ENCODE measurements at regions not wholly inside any gene's neighbourhood (a gene's known extent, or its start where the extent isn't known, plus 50 kb on each side); places are given as distances from the start of the nearest gene placed in this dataset.

DNA sequence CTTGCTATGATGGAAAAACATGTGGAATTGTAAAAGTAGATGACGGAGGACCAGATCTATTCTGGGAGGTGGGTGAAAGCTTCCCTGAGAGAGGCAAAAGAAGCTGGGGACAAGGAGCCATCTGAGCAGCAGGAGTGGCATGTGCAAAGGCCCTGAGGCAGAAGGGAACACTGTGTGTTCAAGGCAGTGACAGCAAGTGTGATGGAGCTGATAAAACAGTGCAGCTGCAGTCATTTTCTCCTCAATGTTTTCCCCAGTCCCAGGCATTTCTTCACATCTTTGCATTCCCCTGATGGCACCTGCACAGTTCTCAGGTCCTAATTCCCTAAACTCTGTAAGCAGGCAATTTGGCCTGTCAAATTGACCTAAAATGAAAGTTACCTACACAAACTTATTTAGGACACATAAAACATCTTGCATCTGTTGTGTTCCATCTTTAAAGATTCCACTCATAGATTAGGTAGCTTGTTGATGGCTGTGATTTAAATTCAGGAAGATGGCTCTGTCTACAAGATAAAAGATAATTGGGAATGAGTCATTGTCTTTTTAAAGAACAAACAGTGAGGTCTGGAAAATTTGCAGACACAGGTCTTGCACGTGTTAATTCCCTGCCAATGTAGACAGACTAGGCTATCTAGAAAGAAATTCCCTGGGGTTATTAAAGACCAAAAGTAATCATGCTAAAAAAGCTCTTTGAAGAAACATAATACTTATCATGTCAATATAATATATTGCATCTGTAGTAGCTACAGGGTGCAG, 289.6 kb upstream of the SGCD start:
- H3K4me1 ChIP-seq (ENCODE audit: control insufficient read depth in 1 of 2, insufficient read depth in 2 of 2, low read length in 2 of 2): no peaks in the 10 kb centered on the region
- ChIA-PET RAD21 (ENCODE audit: low non-redundant PET in 1 of 2, low total read pairs in 2 of 2, uncharacterized antibody in 2 of 2, unreplicated experiment in 2 of 2) (no interaction called here), POLR2A (no interaction called here), CTCF (no interaction called here)
- BruUV-seq (replicated peaks): no TSS peak
- H3K4me3 ChIP-seq (replicated peaks in 1 of 2; ENCODE audit: low read depth in 1 of 2, low read length in 2 of 2): no peak overlapping the region
- TF ChIP-seq FOSL1 (IDR thresholded peaks at IDR 0.05; ENCODE audit: low read depth) (no peak), ZFX (IDR thresholded peaks at IDR 0.05) (no peak), POLR2AphosphoS5 (IDR thresholded peaks at IDR 0.05; ENCODE audit: low read depth, low read length) (no peak), POLR2A (IDR thresholded peaks at IDR 0.05; ENCODE audit: borderline replicate concordance, extremely low read depth, insufficient read depth, insufficient read length) (no peak), ELF1 (IDR thresholded peaks at IDR 0.05; ENCODE audit: borderline replicate concordance, low read depth) (no peak), EZH2 (IDR thresholded peaks at IDR 0.05) (no peak)
- no peaks in the 10 kb centered on the region for H3K27me3 ChIP-seq (ENCODE audit: insufficient read depth, low read length)
- H3K79me2 ChIP-seq (ENCODE audit: insufficient read depth, low read length): no peaks in the 10 kb centered on the region
- H3K27ac ChIP-seq (ENCODE audit: low read depth, low read length): no peak overlapping the region
- H3K9me3 ChIP-seq (ENCODE audit: control insufficient read depth in 1 of 2, insufficient read depth in 1 of 2, low read depth in 1 of 2, low read length in 2 of 2): peaks cover 0 to 12% of the 10 kb centered on the region in 2 experiments; a peak in 2 of 4 replicates
- no peaks in the 10 kb centered on the region for H3K36me3 ChIP-seq (ENCODE audit: control insufficient read depth in 1 of 2, insufficient read depth in 2 of 2, low read length in 2 of 2)
- H3K4me2 ChIP-seq (ENCODE audit: low read length): no peak overlapping the region
- intact Hi-C loops (cut with micrococcal nuclease): no loop called here
- ATAC-seq: no peak
- H3K9me2 ChIP-seq (ENCODE audit: insufficient read depth): no peaks in the 10 kb centered on the region
- H4K20me1 ChIP-seq (ENCODE audit: insufficient read depth): no peaks in the 10 kb centered on the region
- H2AFZ ChIP-seq (ENCODE audit: low read depth, low read length, poor library complexity, severe bottlenecking): no peak overlapping the region
- no peak for DNase-seq (ENCODE audit: low read depth, low spot score)
- no peak overlapping the region for H3K9ac ChIP-seq (ENCODE audit: low read length)

- no TSS peak for BruUV-seq (replicated peaks)
- no peaks in the 10 kb centered on the region for H3K4me1 ChIP-seq (ENCODE audit: control insufficient read depth in 1 of 2, insufficient read depth in 2 of 2, low read length in 2 of 2)
- no peaks in the 10 kb centered on the region for H3K9me2 ChIP-seq (ENCODE audit: insufficient read depth)
- no peak overlapping the region for H3K4me2 ChIP-seq (ENCODE audit: low read length)
- DNase-seq (ENCODE audit: low read depth, low spot score) (no peak), ATAC-seq (no peak)
- no peak overlapping the region for H3K9ac ChIP-seq (ENCODE audit: low read length)
- no peak overlapping the region for H3K4me3 ChIP-seq (replicated peaks in 1 of 2; ENCODE audit: low read depth in 1 of 2, low read length in 2 of 2)
- H4K20me1 ChIP-seq (ENCODE audit: insufficient read depth): no peaks in the 10 kb centered on the region
- no peaks in the 10 kb centered on the region for H3K36me3 ChIP-seq (ENCODE audit: control insufficient read depth in 1 of 2, insufficient read depth in 2 of 2, low read length in 2 of 2)
- no peak overlapping the region for H3K27ac ChIP-seq (ENCODE audit: low read depth, low read length)
- intact Hi-C loops (cut with micrococcal nuclease): no loop called here
- H2AFZ ChIP-seq (ENCODE audit: low read depth, low read length, poor library complexity, severe bottlenecking): no peak overlapping the region
- CTCF ChIA-PET: no interaction called here
- no peaks in the 10 kb centered on the region for H3K79me2 ChIP-seq (ENCODE audit: insufficient read depth, low read length)
- peaks cover 0 to 6% of the 10 kb centered on the region in 2 experiments; a peak in 1 of 4 replicates for H3K9me3 ChIP-seq (ENCODE audit: control insufficient read depth in 1 of 2, insufficient read depth in 1 of 2, low read depth in 1 of 2, low read length in 2 of 2)
- TF ChIP-seq ZNF274 (IDR thresholded peaks at IDR 0.05; ENCODE audit: low read depth, low read length): no peak
- no peak for TF ChIP-seq CBX3 (IDR thresholded peaks at IDR 0.05; ENCODE audit: low read depth)
- TF ChIP-seq JUND (IDR thresholded peaks at IDR 0.05): no peak
- POLR2A ChIA-PET: no interaction called here
- H3K27me3 ChIP-seq (ENCODE audit: insufficient read depth, low read length): no peaks in the 10 kb centered on the region
- RAD21 ChIA-PET (ENCODE audit: low non-redundant PET in 1 of 2, low total read pairs in 2 of 2, uncharacterized antibody in 2 of 2, unreplicated experiment in 2 of 2): no interaction called here
These were observed 284.2 kb upstream of the SGCD start for GRCh38 chr5:156042726-156043125.
